ENCODE measurements at regions not wholly inside any gene's neighbourhood (a gene's known extent, or its start where the extent isn't known, plus 50 kb on each side); places are given as distances from the start of the nearest gene placed in this dataset.

- no peaks in the 10 kb centered on the region for H3K4me1 ChIP-seq (ENCODE audit: control insufficient read depth in 2 of 3, insufficient read depth in 2 of 3, low read depth in 1 of 3, low read length in 3 of 3)
- intact Hi-C loops (cut with DNase I), result no loop called here
- DNase-seq (peak in 2 of 5 donors; percentile 14 to 61), FAIRE-seq (no peak)
- H3K27me3 ChIP-seq (ENCODE audit: control insufficient read depth, insufficient read depth, low read length), result no peaks in the 10 kb centered on the region
- H3K36me3 ChIP-seq (ENCODE audit: control insufficient read depth in 2 of 3, insufficient read depth in 3 of 3, low read length in 3 of 3), result no peaks in the 10 kb centered on the region
- H3K4me3 ChIP-seq (ENCODE audit: low read length in 3 of 3), result no peak overlapping the region
- H3K9ac ChIP-seq (ENCODE audit: low read length in 3 of 3), result no peak overlapping the region
- no peak for TF ChIP-seq CTCF (IDR thresholded peaks at IDR 0.05; ENCODE audit: borderline replicate concordance, extremely low read depth, insufficient read depth)
- no peak overlapping the region for H3K27ac ChIP-seq (ENCODE audit: low read depth in 2 of 2, low read length in 2 of 2)
- no peaks in the 10 kb centered on the region for H3K9me3 ChIP-seq (ENCODE audit: control insufficient read depth in 2 of 3, insufficient read depth in 1 of 3, low read length in 3 of 3)
These were observed 593.9 kb downstream of the CD109 start for GRCh38 chr6:74289884-74290283.

GRCh38 chr6:74287932-74288331 lies 591.9 kb downstream of the CD109 start:
- Histone ChIP-seq H3K36me3 (ENCODE audit: control insufficient read depth in 2 of 3, insufficient read depth in 3 of 3, low read length in 3 of 3) (no peaks in the 10 kb centered on the region), H3K4me3 (ENCODE audit: low read length in 3 of 3) (no peak overlapping the region), H3K9ac (ENCODE audit: low read length in 3 of 3) (no peak overlapping the region), H3K9me3 (ENCODE audit: control insufficient read depth in 2 of 3, insufficient read depth in 1 of 3, low read length in 3 of 3) (no peaks in the 10 kb centered on the region), H3K27me3 (ENCODE audit: control insufficient read depth, insufficient read depth, low read length) (no peaks in the 10 kb centered on the region), H3K4me1 (ENCODE audit: control insufficient read depth in 2 of 3, insufficient read depth in 2 of 3, low read depth in 1 of 3, low read length in 3 of 3) (no peaks in the 10 kb centered on the region), H3K27ac (ENCODE audit: low read depth in 2 of 2, low read length in 2 of 2) (no peak overlapping the region)
- no peak for FAIRE-seq
- intact Hi-C loops (cut with DNase I), result no loop called here
- peak in 1 of 5 donors; percentile 9 for DNase-seq
- TF ChIP-seq CTCF (IDR thresholded peaks at IDR 0.05; ENCODE audit: borderline replicate concordance, extremely low read depth, insufficient read depth), result no peak

GRCh38 chr6:74287441-74287840 lies 591.4 kb downstream of the CD109 start:
- H3K9me3 ChIP-seq (ENCODE audit: control insufficient read depth in 2 of 3, insufficient read depth in 1 of 3, low read length in 3 of 3), result no peaks in the 10 kb centered on the region
- no peak overlapping the region for H3K9ac ChIP-seq (ENCODE audit: low read length in 3 of 3)
- H3K4me3 ChIP-seq (ENCODE audit: low read length in 3 of 3), result no peak overlapping the region
- intact Hi-C loops (cut with DNase I), result no loop called here
- no peak for DNase-seq
- no peaks in the 10 kb centered on the region for H3K36me3 ChIP-seq (ENCODE audit: control insufficient read depth in 2 of 3, insufficient read depth in 3 of 3, low read length in 3 of 3)
- no peaks in the 10 kb centered on the region for H3K27me3 ChIP-seq (ENCODE audit: control insufficient read depth, insufficient read depth, low read length)
- TF ChIP-seq CTCF (IDR thresholded peaks at IDR 0.05; ENCODE audit: borderline replicate concordance, extremely low read depth, insufficient read depth), result no peak
- H3K4me1 ChIP-seq (ENCODE audit: control insufficient read depth in 2 of 3, insufficient read depth in 2 of 3, low read depth in 1 of 3, low read length in 3 of 3), result no peaks in the 10 kb centered on the region
- no peak overlapping the region for H3K27ac ChIP-seq (ENCODE audit: low read depth in 2 of 2, low read length in 2 of 2)
- no peak for FAIRE-seq

- Histone ChIP-seq H3K36me3 (ENCODE audit: control insufficient read depth in 2 of 3, insufficient read depth in 3 of 3, low read length in 3 of 3) (no peaks in the 10 kb centered on the region), H3K9ac (ENCODE audit: low read length in 3 of 3) (no peak overlapping the region), H3K27me3 (ENCODE audit: control insufficient read depth, insufficient read depth, low read length) (no peaks in the 10 kb centered on the region), H3K4me1 (ENCODE audit: control insufficient read depth in 2 of 3, insufficient read depth in 2 of 3, low read depth in 1 of 3, low read length in 3 of 3) (no peaks in the 10 kb centered on the region), H3K27ac (ENCODE audit: low read depth in 2 of 2, low read length in 2 of 2) (no peak overlapping the region), H3K4me3 (ENCODE audit: low read length in 3 of 3) (no peak overlapping the region), H3K9me3 (ENCODE audit: control insufficient read depth in 2 of 3, insufficient read depth in 1 of 3, low read length in 3 of 3) (no peaks in the 10 kb centered on the region)
- no peak for DNase-seq
- intact Hi-C loops (cut with DNase I), result no loop called here
- TF ChIP-seq CTCF (IDR thresholded peaks at IDR 0.05; ENCODE audit: borderline replicate concordance, extremely low read depth, insufficient read depth), result no peak
- no peak for FAIRE-seq
These were observed 588.3 kb downstream of the CD109 start for GRCh38 chr6:74284284-74284683.
